NCI-H1048 (cell line): ENCODE measurements at regions not wholly inside any gene's neighbourhood (a gene's known extent, or its start where the extent isn't known, plus 50 kb on each side); places are given as distances from the start of the nearest gene placed in this dataset.

Experiments used
- DNase-seq: peaks from one replicate; lab custom pipeline; 2025; lab: John Stamatoyannopoulos, UW

GRCh38 chr5:106584268-106584667 is 1086.5 kb downstream of the EFNA5 start:
- no peak for DNase-seq

- DNase-seq = no peak
Observed at GRCh38 chr5:106578736-106579135, 1092.0 kb downstream of the EFNA5 start.

- no peak for DNase-seq
Observed at GRCh38 chr5:106574820-106575219, 1095.9 kb downstream of the EFNA5 start.

- no peak for DNase-seq
Observed at GRCh38 chr5:106566031-106566430, 1104.7 kb downstream of the EFNA5 start.

GRCh38 chr5:106545325-106545724 is 1125.4 kb downstream of the EFNA5 start:
- DNase-seq = no peak

GRCh38 chr5:106543330-106543729 is 1127.4 kb downstream of the EFNA5 start:
- no peak for DNase-seq

- no peak for DNase-seq
Observed at GRCh38 chr5:106530150-106530549, 1140.6 kb downstream of the EFNA5 start.

GRCh38 chr5:106525438-106525837 is 1145.3 kb downstream of the EFNA5 start:
- no peak for DNase-seq

GRCh38 chr5:106523852-106524251 is 1146.9 kb downstream of the EFNA5 start:
- DNase-seq = no peak

GRCh38 chr5:106522296-106522695 is 1148.4 kb downstream of the EFNA5 start:
- DNase-seq = no peak

GRCh38 chr5:106521701-106522100 is 1149.0 kb downstream of the EFNA5 start:
- no peak for DNase-seq

GRCh38 chr5:106510321-106510720 is 1160.4 kb downstream of the EFNA5 start:
- no peak for DNase-seq

GRCh38 chr5:106508894-106509293 is 1161.8 kb downstream of the EFNA5 start:
- DNase-seq = no peak

GRCh38 chr5:106493910-106494309 is 1176.8 kb downstream of the EFNA5 start:
- no peak for DNase-seq

GRCh38 chr5:106489004-106489403 is 1181.7 kb downstream of the EFNA5 start:
- DNase-seq = no peak

GRCh38 chr5:106488407-106488806 is 1182.3 kb downstream of the EFNA5 start:
- no peak for DNase-seq

- no peak for DNase-seq
Observed at GRCh38 chr5:106481374-106481773, 1189.4 kb downstream of the EFNA5 start.

- no peak for DNase-seq
Observed at GRCh38 chr5:106476630-106477029, 1194.1 kb downstream of the EFNA5 start.

- DNase-seq = no peak
Observed at GRCh38 chr5:106474066-106474465, 1196.7 kb downstream of the EFNA5 start.

- DNase-seq = no peak
Observed at GRCh38 chr5:106459541-106459940, 1211.2 kb downstream of the EFNA5 start.

GRCh38 chr5:106454651-106455415 is 1215.9 kb downstream of the EFNA5 start:
- DNase-seq = peak; percentile 2

- DNase-seq = no peak
Observed at GRCh38 chr5:106454050-106454449, 1216.7 kb downstream of the EFNA5 start.

- no peak for DNase-seq
Observed at GRCh38 chr5:106451998-106452397, 1218.7 kb downstream of the EFNA5 start.

GRCh38 chr5:106443746-106444145 is 1227.0 kb downstream of the EFNA5 start:
- DNase-seq = no peak
